Activated CD4-positive, alpha-beta T cell treated with anti-CD3 and anti-CD28 coated beads, Interleukin-2, Interleukin-6, amounts not matched to agents 100 ng/mL and 50 ng/mL, durations not matched to agents 16 hours and 8 hours (primary cell): ENCODE measurements at regions not wholly inside any gene's neighbourhood (a gene's known extent, or its start where the extent isn't known, plus 50 kb on each side); places are given as distances from the start of the nearest gene placed in this dataset.

ENCODE experiments used
- DNase-seq: peaks from one replicate; pipeline ENCODE4 v3.0.0-alpha.2; 2020

DNA sequence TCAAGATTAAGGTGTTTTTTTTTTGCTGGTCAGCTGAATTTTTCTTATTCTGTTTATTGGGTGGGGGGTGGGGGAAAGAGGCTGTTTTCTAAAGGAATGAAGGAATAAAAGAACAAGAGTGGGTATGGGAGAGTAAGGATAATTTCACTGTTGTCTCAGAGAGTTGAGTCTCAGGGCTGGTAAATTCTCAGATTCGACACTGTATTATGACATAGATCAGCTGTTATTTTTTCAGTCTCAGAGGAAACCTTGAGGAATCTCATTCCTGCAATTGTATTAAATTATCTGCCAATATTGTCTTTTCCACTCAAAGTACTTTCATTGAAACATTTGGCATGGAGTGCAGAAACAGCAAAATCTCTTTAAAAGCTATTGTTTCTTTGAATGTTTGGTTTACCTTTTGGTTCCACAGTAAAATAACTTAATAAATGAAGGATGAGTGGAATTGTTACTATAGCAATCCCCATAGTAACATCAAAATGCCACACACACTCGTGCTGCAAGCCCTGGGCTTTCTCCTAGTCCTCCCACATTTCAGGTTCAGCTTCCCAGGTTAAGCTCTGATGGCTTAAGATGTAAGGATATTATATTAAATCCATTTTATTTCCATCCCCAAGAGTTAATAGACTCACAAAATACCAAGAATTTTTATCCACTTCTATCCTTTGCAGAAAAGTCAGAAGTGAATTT is 478.7 kb upstream of the TCF4 start:
- DNase-seq, result no peak

GRCh38 chr18:56065086-56065485 is 477.1 kb upstream of the TCF4 start:
- no peak for DNase-seq

- no peak for DNase-seq
These were observed 474.9 kb upstream of the TCF4 start for GRCh38 chr18:56062931-56063330.

- DNase-seq, result no peak
These were observed 473.1 kb upstream of the TCF4 start for GRCh38 chr18:56060967-56061541.

DNA sequence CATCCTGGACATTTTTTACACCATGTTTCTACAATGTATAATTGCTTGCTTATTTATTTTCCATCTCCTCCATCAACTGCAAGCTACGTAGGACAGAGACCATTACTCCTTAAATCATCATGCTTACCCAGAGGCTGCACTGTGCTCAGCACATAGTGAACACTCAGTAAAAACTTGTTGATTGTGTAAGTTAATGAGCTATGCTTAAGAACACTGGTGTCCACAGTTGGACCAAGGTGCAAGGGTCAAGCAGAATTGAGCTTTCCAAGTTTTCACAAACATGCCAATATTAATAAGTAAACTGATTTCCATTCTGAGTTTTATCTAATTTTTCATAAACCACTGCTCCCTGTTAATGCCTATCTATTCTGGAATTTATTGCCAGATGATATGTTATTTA is 464.2 kb upstream of the TCF4 start:
- no peak for DNase-seq

GRCh38 chr18:56044239-56044638 is 456.2 kb upstream of the TCF4 start:
- no peak for DNase-seq

DNA sequence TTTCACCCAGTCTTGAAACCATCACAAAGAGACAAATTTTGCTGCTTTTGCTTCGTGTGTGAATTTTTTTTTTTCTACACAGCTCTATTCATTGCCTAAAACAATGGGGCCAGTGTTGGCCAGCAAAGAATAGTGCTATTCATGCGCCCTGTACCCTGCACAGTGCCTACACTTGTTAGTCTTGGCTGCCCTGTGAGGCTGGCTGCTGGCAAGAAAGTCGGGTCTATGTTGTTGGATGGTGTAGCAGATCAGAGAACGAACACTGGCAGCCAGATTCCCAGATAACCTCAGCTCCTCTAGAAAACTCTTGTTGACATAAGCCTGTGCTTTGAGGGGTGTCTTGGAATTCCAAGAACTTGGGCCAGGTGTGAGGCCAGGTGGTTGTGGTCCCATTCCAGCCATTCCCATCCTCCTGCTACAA is 455.7 kb upstream of the TCF4 start:
- no peak for DNase-seq

GRCh38 chr18:56042915-56043536 is 455.0 kb upstream of the TCF4 start:
- DNase-seq, result no peak

GRCh38 chr18:56038171-56039030 is 450.4 kb upstream of the TCF4 start:
- no peak for DNase-seq

GRCh38 chr18:56036741-56037140 is 448.7 kb upstream of the TCF4 start:
- DNase-seq, result no peak

- no peak for DNase-seq
These were observed 447.6 kb upstream of the TCF4 start for GRCh38 chr18:56035546-56035945.

- no peak for DNase-seq
These were observed 447.0 kb upstream of the TCF4 start for GRCh38 chr18:56034949-56035348.

GRCh38 chr18:56030060-56030459 is 442.1 kb upstream of the TCF4 start:
- DNase-seq, result no peak

DNA sequence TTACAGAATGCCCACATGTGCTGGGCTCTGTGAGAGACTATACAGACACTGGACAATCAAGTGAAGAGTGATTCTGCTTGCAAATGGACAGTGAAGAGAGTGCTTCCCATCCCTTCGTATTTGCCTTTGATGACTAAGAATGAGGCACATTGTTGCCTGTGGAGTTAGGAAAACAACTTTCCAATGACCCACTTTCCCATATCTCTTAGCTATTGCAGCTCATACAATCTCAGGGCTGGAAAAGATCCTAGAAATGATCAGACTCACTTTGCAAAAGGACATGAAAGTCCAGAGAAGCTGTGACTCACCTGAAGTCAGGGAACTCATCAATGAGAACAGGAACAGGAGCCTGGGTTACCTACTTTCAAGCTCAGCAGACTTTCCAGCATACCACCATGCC is 440.5 kb upstream of the TCF4 start:
- DNase-seq, result no peak

DNA sequence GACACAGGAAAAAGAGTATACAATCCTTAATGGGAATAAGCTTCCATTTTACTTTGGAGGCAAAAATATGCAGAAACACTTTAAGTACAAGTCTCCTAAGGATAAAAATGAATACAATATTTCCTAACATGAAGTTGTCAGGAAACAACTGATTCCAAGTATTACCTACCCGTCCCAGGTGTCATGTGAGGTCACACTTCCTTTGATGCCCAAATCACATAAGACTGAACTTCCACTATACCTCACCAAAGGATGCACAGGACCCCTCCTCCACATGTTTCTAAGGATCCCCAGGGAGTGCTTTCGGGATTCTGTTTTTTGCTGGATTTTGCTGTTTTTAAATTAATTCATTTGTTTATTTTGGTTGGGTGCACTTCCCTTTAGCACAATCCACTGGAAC is 438.5 kb upstream of the TCF4 start:
- no peak for DNase-seq

GRCh38 chr18:56021809-56022195 is 433.8 kb upstream of the TCF4 start:
- no peak for DNase-seq

DNA sequence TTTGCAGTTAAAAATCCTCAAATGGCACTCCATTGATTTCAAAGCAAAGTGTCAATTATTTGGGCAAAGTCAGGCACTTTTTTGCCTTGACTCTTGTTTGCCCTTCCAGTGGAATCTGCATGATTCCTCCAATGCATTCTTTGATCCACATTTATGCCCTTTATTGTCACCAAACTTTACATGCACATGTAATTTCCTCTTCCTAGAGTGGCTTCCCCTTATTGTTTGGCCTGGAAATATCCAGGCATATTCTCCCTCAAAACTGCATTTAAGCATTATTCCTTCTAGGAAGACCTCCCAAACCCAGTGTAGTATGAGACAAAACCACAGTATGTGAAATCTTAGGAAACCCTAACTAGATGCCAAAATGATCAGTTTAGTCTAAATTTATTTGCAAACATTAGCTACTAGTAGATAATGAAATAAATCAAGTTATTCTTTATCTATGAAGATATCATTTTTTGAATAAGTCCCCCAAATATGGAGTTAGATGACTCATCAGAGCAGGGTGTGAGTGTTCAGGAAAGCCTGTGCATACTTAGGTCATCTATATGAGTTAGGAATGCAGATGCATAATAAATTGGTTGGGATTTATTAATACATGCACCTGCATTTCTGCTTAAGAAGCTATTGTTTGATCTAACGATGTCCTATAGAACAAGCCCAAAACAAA is 433.3 kb upstream of the TCF4 start:
- DNase-seq, result no peak

DNA sequence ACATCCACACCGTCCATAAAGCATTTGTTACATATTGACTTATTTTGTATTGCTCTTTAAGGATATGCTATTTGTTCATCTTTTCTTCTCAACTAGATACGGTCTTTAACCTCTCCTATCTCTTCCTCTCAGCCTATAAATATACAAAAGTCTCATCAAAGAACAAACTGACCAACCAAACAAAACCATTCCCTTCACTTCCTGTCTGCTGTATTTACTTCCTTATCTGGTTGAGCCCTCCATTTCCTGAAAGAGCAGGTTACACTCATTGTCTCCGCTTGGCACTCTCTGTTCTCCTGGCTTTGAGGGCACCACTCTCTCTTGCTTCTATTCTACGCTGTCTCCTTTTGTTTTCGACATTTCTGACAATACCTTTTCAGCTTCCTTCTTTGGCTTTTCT is 431.9 kb upstream of the TCF4 start:
- DNase-seq, result no peak

DNA sequence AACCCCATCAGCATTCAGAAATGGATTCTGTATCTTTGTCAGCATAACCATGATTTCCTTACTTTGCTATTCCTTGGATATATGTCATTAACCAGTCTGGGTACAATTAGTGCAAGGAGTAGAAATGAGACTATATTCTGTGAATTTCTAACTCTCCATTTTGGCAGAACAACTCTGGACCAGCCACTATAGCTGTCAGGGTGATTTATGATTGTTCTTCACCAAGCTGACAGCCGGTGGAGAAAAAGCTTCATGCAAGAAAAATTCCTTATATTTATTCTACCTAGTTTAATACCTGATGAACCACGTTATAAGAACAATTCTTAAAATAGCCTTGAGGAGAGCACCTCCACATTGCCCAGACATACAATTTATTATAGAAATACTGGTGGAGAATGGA is 431.2 kb upstream of the TCF4 start:
- no peak for DNase-seq

DNA sequence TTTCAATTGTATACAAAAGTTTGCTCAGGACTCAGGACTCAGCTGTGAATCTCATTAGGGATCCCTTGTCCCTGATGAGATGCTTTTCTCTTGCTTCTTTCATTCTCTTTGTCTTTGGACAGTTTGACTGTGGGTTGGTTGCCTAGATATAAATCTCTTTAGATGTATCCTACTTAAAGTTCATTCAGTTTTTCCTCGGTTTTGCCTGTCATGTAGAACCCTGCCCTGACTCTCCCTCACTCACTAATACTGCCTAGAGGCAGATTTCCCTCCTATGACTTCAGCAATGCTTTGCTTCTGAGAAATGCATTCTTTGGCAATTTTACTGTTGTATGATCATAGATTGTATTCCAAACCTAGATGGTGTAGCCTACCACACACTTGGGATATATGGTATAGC is 421.4 kb upstream of the TCF4 start:
- no peak for DNase-seq

GRCh38 chr18:56003720-56004088 is 415.7 kb upstream of the TCF4 start:
- no peak for DNase-seq

DNA sequence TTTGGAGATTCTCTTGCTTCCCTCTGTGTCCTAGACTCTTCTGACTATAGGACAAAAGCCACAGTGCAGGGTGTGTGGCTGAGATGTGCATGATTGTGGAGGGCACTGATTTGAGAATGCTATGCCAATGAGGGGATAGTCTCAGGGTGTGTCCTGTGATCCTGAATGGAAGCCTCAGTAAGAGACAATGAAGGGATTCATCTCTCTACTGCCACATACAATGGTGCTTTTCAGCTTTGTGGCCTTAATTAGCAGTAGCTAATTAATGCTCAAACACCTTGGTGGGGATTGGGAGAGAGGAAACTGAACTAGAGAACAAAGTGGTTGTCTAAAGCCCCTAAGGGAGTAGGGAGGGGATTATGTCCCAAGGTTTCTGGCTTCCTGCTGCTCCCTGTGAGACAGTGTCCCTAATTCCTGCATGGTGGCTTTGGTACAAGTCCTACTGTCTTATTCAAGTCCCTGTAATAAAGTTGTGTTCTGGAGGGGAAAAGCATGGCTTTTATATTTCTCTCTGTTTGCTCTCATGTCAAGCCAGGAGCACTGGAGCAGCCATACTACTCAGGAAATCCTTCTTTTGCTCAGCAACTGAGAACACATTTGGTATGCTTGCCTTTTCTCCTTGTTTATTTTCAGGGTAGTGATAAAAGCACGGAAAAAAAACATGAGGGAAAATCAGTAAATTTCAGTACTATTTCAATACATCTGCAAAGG is 415.2 kb upstream of the TCF4 start:
- DNase-seq, result no peak

DNA sequence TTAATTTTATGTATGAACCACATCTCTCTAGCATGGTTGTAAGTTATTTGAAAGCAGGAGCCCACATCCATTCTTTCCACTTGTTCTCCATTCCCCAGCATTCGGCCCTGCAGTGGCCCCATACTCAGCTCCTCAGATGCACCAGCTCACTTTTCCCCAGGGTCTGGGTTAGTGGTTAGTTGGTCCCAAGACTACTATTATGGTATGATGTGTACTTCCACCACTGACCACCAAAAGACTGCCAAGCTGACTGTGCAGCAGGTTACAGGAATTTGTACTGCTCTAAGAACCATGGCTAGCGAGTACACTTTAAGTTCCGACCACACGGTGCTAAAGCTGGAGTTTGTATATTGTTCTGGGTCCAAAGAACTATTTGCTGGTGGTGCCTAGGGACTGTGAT is 413.6 kb upstream of the TCF4 start:
- no peak for DNase-seq
